ENCODE measurements at regions not wholly inside any gene's neighbourhood (a gene's known extent, or its start where the extent isn't known, plus 50 kb on each side); places are given as distances from the start of the nearest gene placed in this dataset.

DNA sequence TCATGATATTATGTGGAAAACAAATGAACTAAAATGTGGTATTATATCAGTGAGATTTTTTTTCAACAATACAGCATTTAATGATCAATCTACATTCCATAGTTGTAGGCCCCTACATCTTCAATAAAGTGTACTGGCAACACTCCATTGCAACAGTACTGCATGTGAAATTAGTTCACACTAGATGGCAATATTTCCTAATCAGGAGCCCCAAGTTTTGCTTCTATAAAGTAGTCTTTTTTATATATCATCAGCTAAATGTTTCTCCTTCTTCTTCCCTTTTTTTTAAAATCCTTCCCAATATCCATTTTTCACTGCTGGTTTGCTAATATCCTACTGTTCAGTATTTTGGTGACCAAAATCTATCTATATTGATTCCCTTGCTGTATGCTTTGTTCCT, 528.3 kb upstream of the ATXN8OS start:
- TF ChIP-seq POLR2AphosphoS5 (IDR thresholded peaks at IDR 0.05) (no peak), CTCF (IDR thresholded peaks at IDR 0.05 in 8 of 11, conservative IDR thresholded peaks at IDR 0.05 in 3 of 11) (no peak), POLR2A (IDR thresholded peaks at IDR 0.05) (no peak)

Data from spleen (tissue), 7 donors.